HUES48 (cell line): ENCODE measurements at regions not wholly inside any gene's neighbourhood (a gene's known extent, or its start where the extent isn't known, plus 50 kb on each side); places are given as distances from the start of the nearest gene placed in this dataset.

Experiments used
- H3K27ac ChIP-seq: one replicate; pipeline ENCODE4 v1.7.0; 2013; ENCODE audit warnings: low read depth, low read length, inconsistent platforms
- H3K27me3 ChIP-seq: 2 replicates; pipeline ENCODE4 v1.6.1; 2013; ENCODE audit warnings: mild to moderate bottlenecking, low read length; ENCODE audit not compliant: control insufficient read depth, insufficient read depth
- H3K36me3 ChIP-seq: 2 replicates; pipeline ENCODE4 v1.6.1; 2013; ENCODE audit warnings: low read length; ENCODE audit not compliant: control insufficient read depth, insufficient read depth
- H3K4me1 ChIP-seq: 2 replicates; pipeline ENCODE4 v1.6.1; 2013; ENCODE audit warnings: mild to moderate bottlenecking, low read length; ENCODE audit not compliant: control insufficient read depth, insufficient read depth
- H3K4me3 ChIP-seq: 2 replicates; pipeline ENCODE4 v1.5.1; 2013; ENCODE audit warnings: mild to moderate bottlenecking, low read depth, low read length
- H3K9ac ChIP-seq: 2 replicates; pipeline ENCODE4 v1.6.1; 2013; ENCODE audit warnings: mild to moderate bottlenecking, low read depth, low read length, moderate library complexity
- H3K9me3 ChIP-seq: 2 replicates; pipeline ENCODE4 v1.6.1; 2013; ENCODE audit warnings: low read length; ENCODE audit not compliant: control insufficient read depth, insufficient read depth

DNA sequence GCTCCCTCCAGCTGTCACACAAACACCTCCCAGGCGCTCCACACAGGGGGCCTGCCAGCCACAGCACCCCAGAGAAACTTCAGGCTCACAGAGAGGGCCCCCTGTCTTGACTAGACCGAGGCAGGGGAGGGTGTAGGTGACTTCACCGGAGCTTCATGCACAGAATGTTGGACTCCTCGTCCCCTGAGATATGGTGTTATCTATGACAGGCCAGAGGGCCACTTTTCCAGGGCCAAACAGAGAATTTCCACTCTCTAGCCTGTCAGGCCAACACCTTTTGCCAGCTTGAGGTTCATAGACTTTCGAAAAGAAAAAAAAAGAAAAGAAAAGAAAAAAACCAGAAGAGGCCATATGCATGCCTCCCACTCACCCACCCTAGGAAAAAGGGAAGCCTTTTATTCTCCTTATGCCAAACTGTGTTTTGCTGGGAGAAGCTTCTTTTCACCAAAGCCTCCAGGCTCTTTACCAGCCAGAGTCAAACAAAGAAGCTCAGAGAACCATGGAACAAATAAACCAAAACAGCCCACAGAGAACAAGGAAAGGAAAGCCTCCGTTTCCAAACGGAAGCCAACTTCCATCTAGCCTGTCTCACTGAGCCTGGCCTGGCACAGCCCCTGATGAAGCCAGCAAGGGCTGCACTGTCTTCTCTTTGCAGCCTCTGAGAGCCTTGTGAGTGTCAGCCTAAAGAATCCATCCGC, 313.2 kb upstream of the JARID2 start:
- Histone ChIP-seq H3K4me1 (peaks cover 11% of the 10 kb centered on the region; the same call in 1 of the 2 replicates), H3K4me3 (no peak overlapping the region), H3K27me3 (no peaks in the 10 kb centered on the region), H3K9me3 (no peaks in the 10 kb centered on the region), H3K9ac (no peak overlapping the region), H3K27ac (peak overlapping the region; percentile 70), H3K36me3 (no peaks in the 10 kb centered on the region; the same call in 1 of the 2 replicates)

DNA sequence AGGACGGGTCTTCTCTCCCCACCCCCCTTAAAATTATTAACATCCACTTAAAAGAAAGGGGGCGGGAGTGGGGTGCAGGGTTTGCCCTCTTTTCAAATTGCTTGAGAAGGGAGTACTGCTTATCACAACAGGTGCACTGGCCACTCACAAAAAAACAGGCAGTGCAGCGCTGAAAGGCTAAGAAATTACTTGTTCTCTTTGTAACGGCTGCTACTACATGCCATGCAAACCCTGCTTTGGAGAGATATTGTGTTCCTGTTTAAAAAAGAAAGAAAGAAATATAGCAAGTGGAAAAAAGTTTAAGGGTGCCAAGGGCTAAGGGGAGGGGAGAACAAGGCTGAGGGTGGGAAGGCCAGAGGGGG, 312.7 kb upstream of the JARID2 start:
- Histone ChIP-seq H3K9ac (no peak overlapping the region), H3K27me3 (no peaks in the 10 kb centered on the region), H3K27ac (peak overlapping the region; percentile 70), H3K36me3 (no peaks in the 10 kb centered on the region; the same call in 1 of the 2 replicates), H3K4me3 (no peak overlapping the region), H3K9me3 (no peaks in the 10 kb centered on the region), H3K4me1 (peaks cover 11% of the 10 kb centered on the region; the same call in 1 of the 2 replicates)

DNA sequence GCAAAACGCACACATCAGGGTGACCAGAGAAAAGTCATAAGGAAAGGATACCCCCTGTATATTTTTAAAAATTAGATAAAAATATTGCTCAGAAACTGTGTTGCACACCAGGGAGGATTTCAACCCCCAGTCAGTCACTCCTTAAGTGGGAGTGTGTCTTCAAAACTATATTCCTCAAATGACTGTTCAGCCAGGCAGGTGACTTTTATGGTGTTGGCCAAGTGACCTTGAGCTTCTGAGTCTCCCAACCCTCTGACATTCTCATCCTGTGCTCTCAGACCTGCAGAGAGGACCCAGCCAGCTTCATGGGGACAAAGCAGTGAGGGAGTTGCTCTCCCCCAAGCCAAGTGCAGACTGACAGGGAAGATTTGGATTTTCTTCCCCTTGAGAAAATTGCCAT, 311.9 kb upstream of the JARID2 start:
- Histone ChIP-seq H3K9ac (no peak overlapping the region), H3K27me3 (no peaks in the 10 kb centered on the region), H3K36me3 (no peaks in the 10 kb centered on the region; the same call in 1 of the 2 replicates), H3K27ac (no peak overlapping the region), H3K4me1 (peaks cover 11% of the 10 kb centered on the region; the same call in 1 of the 2 replicates), H3K9me3 (no peaks in the 10 kb centered on the region), H3K4me3 (no peak overlapping the region)

GRCh38 chr6:14934844-14935243, 311.0 kb upstream of the JARID2 start:
- Histone ChIP-seq H3K27ac (no peak overlapping the region), H3K27me3 (no peaks in the 10 kb centered on the region), H3K36me3 (no peaks in the 10 kb centered on the region; the same call in 1 of the 2 replicates), H3K9me3 (no peaks in the 10 kb centered on the region), H3K9ac (no peak overlapping the region), H3K4me1 (peaks cover 11% of the 10 kb centered on the region; the same call in 1 of the 2 replicates), H3K4me3 (no peak overlapping the region)

- Histone ChIP-seq H3K36me3 (no peaks in the 10 kb centered on the region; the same call in 1 of the 2 replicates), H3K9me3 (no peaks in the 10 kb centered on the region), H3K9ac (no peak overlapping the region), H3K4me1 (peaks cover 11% of the 10 kb centered on the region; the same call in 1 of the 2 replicates), H3K27me3 (no peaks in the 10 kb centered on the region), H3K4me3 (no peak overlapping the region), H3K27ac (no peak overlapping the region)
Observed at GRCh38 chr6:14936861-14937260, 309.0 kb upstream of the JARID2 start.

DNA sequence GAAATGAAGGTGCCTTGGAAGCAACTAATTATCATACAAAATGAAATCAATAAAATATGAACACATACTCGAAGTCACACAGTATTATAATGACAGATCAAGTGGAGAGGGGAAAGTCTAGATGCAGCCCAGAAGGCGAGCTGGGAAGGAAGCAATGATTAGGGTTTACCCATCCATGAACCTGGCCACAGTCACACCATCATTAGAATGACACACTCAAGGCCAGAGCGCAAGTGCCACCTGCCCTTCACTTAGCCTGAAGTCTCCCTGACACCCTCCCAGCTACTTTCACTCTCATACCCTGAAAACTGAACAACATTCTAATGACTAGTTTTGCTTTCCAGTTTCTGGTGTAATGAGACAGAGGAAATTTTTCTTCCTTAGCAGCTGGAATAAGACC, 302.8 kb upstream of the JARID2 start:
- Histone ChIP-seq H3K9ac (no peak overlapping the region), H3K4me3 (no peak overlapping the region), H3K9me3 (no peaks in the 10 kb centered on the region), H3K27me3 (no peaks in the 10 kb centered on the region), H3K4me1 (peaks cover 3% of the 10 kb centered on the region; the same call in 1 of the 2 replicates), H3K36me3 (no peaks in the 10 kb centered on the region), H3K27ac (no peak overlapping the region)

DNA sequence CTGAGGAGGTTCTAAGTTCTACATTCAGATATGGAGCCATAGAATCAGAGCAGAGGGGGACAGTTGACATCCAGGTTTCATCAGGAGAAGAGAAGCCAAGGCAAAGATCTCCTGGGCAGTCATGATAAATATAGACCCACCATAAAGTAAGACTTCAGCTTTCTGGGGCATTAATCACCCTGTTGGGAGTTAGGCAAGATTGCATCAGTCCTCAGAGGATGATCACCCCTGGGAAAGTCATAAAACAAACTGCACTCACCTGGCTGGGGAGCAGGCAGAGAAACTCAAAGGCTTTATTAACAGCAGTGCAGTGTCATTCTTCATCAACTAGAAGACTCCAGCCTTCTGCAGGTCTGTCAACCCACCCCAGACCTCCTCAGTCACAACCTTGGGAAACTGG, 301.3 kb upstream of the JARID2 start:
- peaks cover 3% of the 10 kb centered on the region; the same call in 1 of the 2 replicates for H3K4me1 ChIP-seq
- H3K9me3 ChIP-seq = no peaks in the 10 kb centered on the region
- H3K9ac ChIP-seq = no peak overlapping the region
- no peaks in the 10 kb centered on the region for H3K36me3 ChIP-seq
- H3K27me3 ChIP-seq = no peaks in the 10 kb centered on the region
- H3K4me3 ChIP-seq = no peak overlapping the region
- H3K27ac ChIP-seq = no peak overlapping the region

DNA sequence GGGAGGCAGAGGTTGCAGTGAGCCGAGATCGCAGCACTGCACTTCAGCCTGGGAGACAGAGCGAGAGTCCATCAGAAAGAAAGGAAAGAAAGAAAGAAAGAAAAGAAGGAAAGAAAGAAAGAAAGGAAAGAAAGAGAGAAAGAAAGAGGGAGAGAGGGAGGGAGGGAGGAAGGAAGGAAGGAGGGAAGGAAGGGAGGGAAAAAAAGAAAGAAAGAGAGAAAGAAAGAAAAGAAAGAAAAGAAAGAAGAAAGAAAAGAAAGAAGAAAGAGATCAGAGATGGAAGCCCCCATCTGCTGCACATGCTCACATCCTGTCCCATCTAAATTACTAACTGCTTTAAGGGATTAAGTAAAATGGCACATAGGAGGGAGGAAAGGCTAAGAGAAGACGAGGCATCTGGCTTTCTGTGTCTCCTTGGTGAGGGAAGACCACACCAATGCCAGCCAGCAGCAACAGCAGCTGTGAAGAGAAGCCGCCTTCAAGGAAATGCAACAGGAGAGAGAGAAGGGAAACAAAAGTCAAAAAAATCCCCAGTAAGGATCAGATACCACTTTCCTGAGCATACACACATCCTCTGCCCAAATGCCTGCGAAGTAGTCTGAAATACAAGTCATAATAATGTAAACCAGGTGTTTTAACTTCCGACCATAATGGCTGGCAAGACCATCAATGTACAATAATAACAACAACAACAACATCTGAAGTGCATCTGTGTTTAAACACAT, 300.2 kb upstream of the JARID2 start:
- H3K9ac ChIP-seq = no peak overlapping the region
- H3K36me3 ChIP-seq = no peaks in the 10 kb centered on the region
- peaks cover 3% of the 10 kb centered on the region; the same call in 1 of the 2 replicates for H3K4me1 ChIP-seq
- H3K27ac ChIP-seq = no peak overlapping the region
- no peaks in the 10 kb centered on the region for H3K9me3 ChIP-seq
- no peaks in the 10 kb centered on the region for H3K27me3 ChIP-seq
- no peak overlapping the region for H3K4me3 ChIP-seq

DNA sequence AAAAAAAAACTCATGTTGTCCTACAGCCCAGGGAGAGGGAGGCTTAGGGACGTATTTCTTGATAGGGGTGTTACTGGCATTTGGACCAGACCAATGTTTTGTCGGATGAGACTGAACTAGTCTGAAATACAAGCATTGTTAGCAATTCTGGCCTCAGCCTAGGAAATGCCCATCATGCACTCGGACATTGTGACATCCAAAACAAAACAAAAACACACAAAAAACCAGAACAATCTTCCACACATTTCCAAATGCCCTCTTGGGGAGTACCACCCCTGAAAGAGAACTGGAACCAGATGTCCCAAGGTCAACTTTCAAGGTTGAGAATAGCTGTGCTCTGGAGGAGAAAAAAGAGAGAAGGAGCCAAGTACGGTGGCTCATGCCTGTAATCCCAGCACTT, 299.1 kb upstream of the JARID2 start:
- H3K27me3 ChIP-seq = no peaks in the 10 kb centered on the region
- no peak overlapping the region for H3K27ac ChIP-seq
- H3K4me3 ChIP-seq = no peak overlapping the region
- H3K9ac ChIP-seq = no peak overlapping the region
- H3K36me3 ChIP-seq = no peaks in the 10 kb centered on the region
- peaks cover 3% of the 10 kb centered on the region; the same call in 1 of the 2 replicates for H3K4me1 ChIP-seq
- H3K9me3 ChIP-seq = no peaks in the 10 kb centered on the region

DNA sequence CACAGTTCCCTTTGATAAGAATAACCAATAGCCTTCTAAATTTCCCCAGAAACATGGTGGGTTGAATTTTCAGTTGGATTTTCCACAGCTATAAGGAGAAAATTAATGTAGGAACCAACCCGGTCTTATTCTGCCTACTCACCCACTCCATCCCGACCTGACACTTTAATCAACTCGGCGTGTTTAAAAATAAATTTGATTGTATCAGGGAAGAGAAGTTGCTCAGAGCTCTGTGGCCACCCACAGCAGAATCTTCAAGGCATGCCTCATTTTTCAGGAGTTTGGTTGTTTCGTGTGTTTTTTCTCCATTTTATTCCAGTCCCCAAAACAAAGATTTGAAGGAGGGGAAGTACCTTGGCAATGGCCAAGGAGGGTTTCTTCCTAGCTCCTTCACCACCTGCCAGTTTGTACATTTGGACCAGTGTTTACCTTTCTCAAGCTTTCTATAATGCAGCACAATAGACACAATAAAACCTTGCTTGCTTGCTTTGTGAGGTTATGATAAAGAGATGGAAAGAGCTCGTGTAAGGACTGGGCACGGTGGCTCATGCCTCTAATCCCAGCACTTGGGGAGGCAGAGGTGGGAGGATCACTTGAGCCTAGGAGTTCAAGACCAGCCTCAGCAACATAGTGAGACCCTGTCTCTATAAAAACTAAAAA, 297.2 kb upstream of the JARID2 start:
- H3K9me3 ChIP-seq = no peaks in the 10 kb centered on the region
- peaks cover 3% of the 10 kb centered on the region; the same call in 1 of the 2 replicates for H3K4me1 ChIP-seq
- H3K4me3 ChIP-seq = no peak overlapping the region
- H3K36me3 ChIP-seq = no peaks in the 10 kb centered on the region
- H3K9ac ChIP-seq = no peak overlapping the region
- no peaks in the 10 kb centered on the region for H3K27me3 ChIP-seq
- H3K27ac ChIP-seq = no peak overlapping the region
